ENCODE measurements at regions not wholly inside any gene's neighbourhood (a gene's known extent, or its start where the extent isn't known, plus 50 kb on each side); places are given as distances from the start of the nearest gene placed in this dataset.

DNA sequence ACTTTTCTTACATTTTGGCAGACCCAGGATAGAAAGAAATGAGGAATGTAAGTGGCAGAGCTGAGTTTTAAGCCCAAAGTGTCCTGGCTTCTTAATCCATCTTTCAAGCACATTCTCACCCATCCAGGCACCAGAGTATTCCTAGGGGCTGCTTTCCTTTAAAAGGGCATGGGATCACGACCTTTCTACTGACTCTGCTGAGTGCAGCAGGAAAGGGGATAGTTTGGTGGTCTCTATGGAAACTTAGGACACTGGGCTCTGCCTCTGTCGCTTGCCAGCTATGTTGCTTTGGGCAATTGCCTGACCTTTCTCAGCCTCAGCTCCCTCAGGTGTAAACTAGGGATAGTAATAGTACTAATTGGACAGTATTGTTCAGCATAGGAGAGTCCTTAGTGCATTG is 458.4 kb downstream of the PDCD6IP start:
- intact Hi-C loops (cut with DNase I) = no loop called here
- ATAC-seq (no peak), DNase-seq (no peak)
- no peak overlapping the region for H3K4me3 ChIP-seq
- no peaks in the 10 kb centered on the region for H3K36me3 ChIP-seq
- TF ChIP-seq, protein P1, sequence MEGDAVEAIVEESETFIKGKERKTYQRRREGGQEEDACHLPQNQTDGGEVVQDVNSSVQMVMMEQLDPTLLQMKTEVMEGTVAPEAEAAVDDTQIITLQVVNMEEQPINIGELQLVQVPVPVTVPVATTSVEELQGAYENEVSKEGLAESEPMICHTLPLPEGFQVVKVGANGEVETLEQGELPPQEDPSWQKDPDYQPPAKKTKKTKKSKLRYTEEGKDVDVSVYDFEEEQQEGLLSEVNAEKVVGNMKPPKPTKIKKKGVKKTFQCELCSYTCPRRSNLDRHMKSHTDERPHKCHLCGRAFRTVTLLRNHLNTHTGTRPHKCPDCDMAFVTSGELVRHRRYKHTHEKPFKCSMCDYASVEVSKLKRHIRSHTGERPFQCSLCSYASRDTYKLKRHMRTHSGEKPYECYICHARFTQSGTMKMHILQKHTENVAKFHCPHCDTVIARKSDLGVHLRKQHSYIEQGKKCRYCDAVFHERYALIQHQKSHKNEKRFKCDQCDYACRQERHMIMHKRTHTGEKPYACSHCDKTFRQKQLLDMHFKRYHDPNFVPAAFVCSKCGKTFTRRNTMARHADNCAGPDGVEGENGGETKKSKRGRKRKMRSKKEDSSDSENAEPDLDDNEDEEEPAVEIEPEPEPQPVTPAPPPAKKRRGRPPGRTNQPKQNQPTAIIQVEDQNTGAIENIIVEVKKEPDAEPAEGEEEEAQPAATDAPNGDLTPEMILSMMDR (IDR thresholded peaks at IDR 0.05) = no peak
- H3K27me3 ChIP-seq = no peaks in the 10 kb centered on the region
- no peak overlapping the region for H3K27ac ChIP-seq
- H3K4me1 ChIP-seq = no peaks in the 10 kb centered on the region
- no peaks in the 10 kb centered on the region for H3K9me3 ChIP-seq

DNA sequence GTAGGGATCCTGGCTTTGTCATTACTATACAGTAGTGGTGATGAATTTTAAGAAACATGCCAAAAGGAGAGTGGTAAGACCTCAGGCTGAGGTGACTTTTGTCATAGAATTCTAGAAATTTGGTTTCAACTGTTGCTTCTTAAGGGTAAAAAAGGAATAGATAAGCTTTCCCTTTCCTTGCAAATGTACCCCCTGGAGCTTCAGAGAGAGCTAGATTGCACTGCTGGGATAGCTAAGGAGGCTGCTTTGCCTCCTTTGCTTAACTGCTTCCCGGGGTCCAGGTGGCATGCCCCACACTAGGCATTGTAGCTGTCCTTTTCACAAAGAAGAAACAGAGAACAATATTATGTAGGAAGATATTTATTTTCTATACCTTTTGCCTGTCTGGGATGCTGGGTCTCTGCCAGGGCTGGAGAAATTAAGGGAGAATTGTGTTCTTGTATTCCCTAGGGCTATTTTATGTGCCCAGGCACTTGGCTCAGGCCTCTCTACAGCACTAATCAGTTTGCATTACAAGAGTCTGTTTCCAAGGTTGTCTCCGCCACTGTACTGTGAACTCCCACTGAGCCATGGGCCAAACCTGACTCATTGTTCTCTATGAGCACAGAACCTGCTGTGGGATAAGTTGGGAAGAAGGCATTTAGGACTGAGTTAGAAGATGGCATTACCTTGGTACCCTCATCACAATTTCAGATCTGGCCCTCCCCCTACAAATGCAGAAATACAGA is 460.0 kb downstream of the PDCD6IP start:
- TF ChIP-seq, protein P1 (IDR thresholded peaks at IDR 0.05) = no peak
- Histone ChIP-seq H3K4me1 (peaks cover 0 to 4% of the 10 kb centered on the region in 2 donors), H3K27me3 (no peaks in the 10 kb centered on the region), H3K4me3 (no peak overlapping the region), H3K36me3 (no peaks in the 10 kb centered on the region), H3K27ac (no peak overlapping the region), H3K9me3 (no peaks in the 10 kb centered on the region)
- no peak for DNase-seq
- no peak for ATAC-seq
- intact Hi-C loops (cut with DNase I) = no loop called here

DNA sequence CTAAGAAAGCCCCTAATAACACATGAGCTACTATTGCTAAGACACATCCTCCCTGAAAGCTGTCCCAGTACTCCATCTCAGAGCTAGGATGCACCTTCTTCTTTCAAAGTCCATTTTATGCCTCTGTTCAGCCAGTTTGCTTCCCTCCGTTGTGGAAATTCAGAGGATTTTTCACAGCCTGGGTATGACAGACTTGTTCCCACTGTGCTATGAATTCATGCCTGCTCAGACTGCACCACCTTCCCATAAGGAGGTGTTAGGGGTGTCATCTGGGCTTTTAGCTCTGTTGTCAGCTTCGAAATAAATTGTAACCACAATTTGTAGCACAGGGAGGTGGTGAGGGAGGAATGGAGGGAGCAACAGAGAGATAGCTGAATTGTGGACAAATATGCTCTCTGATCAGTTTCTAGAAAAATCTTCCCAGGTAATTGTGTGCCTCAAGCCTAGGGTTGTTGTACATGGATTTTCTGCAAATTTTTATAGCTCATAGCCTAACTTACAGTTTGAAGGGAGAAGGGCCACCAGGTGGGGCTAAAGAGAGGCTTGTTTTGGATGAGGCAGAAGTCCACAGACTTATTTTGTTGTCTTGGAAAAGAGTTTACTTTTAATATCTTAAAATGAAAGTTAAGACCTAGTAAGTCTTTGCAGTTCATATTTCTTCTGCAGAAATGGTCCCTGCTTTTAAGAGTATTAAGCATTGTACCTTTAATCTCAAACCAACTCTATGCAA is 462.0 kb downstream of the PDCD6IP start:
- H3K4me1 ChIP-seq = peaks cover 0 to 9% of the 10 kb centered on the region in 2 donors
- peak in 3 of 4 donors; percentile 47 to 65 (median 53) for DNase-seq
- peak; percentile 86 for ATAC-seq
- no peaks in the 10 kb centered on the region for H3K27me3 ChIP-seq
- TF ChIP-seq, protein P1 (IDR thresholded peaks at IDR 0.05) = peak; percentile 46 to 61
- intact Hi-C loops (cut with DNase I) = no loop called here
- H3K27ac ChIP-seq = no peak overlapping the region
- no peaks in the 10 kb centered on the region for H3K36me3 ChIP-seq
- no peaks in the 10 kb centered on the region for H3K9me3 ChIP-seq
- no peak overlapping the region for H3K4me3 ChIP-seq

DNA sequence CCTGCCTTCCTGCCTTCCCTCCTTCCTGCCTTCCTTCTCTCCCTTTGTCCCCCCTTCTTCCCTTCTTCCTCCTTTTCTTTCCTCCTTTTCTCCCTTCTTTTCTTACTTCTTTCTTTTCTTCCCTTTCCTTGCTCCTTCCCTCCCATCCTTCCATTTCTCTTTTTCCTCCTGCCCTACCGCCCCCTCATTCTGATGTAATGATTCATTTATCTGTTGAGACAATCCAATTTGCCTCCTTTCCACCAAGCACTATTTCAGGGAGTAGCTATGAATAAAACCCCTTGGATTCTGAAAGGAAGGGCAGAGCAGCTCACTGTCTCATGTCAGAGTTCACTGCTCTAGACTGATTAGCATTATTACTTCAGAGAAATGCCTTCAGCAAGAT is 462.6 kb downstream of the PDCD6IP start:
- H3K27me3 ChIP-seq = no peaks in the 10 kb centered on the region
- ATAC-seq = peak; percentile 14
- H3K9me3 ChIP-seq = no peaks in the 10 kb centered on the region
- H3K27ac ChIP-seq = no peak overlapping the region
- no peak overlapping the region for H3K4me3 ChIP-seq
- no peaks in the 10 kb centered on the region for H3K36me3 ChIP-seq
- H3K4me1 ChIP-seq = peaks cover 0 to 9% of the 10 kb centered on the region in 2 donors
- no peak for DNase-seq
- TF ChIP-seq, protein P1 (IDR thresholded peaks at IDR 0.05) = no peak
- intact Hi-C loops (cut with DNase I) = no loop called here

DNA sequence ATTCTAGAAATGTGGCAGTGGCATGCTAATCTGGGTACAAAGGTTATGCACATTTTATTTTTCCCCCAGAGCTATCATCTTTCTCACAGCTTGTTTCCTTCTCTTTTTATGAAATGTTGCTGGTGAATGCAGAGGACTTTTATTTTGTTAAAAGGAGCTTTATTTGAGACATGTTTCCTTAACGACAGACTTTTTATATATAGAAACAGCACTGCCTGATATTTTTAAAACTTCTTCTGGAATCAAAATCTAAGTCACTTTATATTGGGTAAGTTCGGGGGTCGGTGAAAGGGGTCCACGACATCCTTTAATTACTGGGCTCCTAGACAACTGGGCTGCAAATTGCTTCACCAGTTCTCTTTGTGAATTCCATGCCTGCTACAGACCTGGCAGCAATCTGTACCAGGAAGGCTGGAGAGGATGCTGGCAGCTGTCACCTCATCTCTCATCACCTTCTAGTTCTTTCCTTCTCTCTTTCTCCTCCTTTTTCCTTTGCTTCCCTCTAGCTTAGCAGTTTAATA is 464.7 kb downstream of the PDCD6IP start:
- ATAC-seq (no peak), DNase-seq (peak in 1 of 4 donors; percentile 23)
- TF ChIP-seq, protein P1 (IDR thresholded peaks at IDR 0.05) = no peak
- H3K27ac ChIP-seq = no peak overlapping the region
- H3K36me3 ChIP-seq = no peaks in the 10 kb centered on the region
- no peaks in the 10 kb centered on the region for H3K27me3 ChIP-seq
- no peak overlapping the region for H3K4me3 ChIP-seq
- intact Hi-C loops (cut with DNase I) = no loop called here
- H3K9me3 ChIP-seq = no peaks in the 10 kb centered on the region
- H3K4me1 ChIP-seq = peaks cover 0 to 9% of the 10 kb centered on the region in 2 donors

Data from left lung (tissue), 4 donors.